GM23338 (cell line): ENCODE measurements at regions not wholly inside any gene's neighbourhood (a gene's known extent, or its start where the extent isn't known, plus 50 kb on each side); places are given as distances from the start of the nearest gene placed in this dataset.

Experiments
- EZH2 ChIP-seq: fragments of 200-600 bp; sonication (generic); IDR thresholded peaks from one replicate; pipeline ENCODE4 v1.8.0; 2017; ENCODE audit warnings: antibody characterized with exemption, mild to moderate bottlenecking, low read depth; ENCODE audit not compliant: unreplicated experiment
- STAT1 ChIP-seq: IDR thresholded peaks from one replicate; pipeline ENCODE4 v1.6.1; 2016; ENCODE audit warnings: antibody characterized with exemption; ENCODE audit not compliant: unreplicated experiment
- TF ChIP-seq, protein P1 (sequence below), 2 experiments: fragments of 200-600 bp in 1 of 2; sonication (generic) in 1 of 2; conservative IDR thresholded peaks; 2 replicates each; pipeline versions ENCODE4 v1.5.1 to v1.6.1; 2016 to 2017; ENCODE audit warnings: antibody characterized with exemption in 2 of 2, low read depth in 2 of 2, mild to moderate bottlenecking in 2 of 2, moderate library complexity in 1 of 2
- TF ChIP-seq, protein P2 (sequence below): IDR thresholded peaks from one replicate; pipeline ENCODE4 v1.6.1; 2018; ENCODE audit warnings: antibody characterized with exemption; ENCODE audit not compliant: unreplicated experiment
- TF ChIP-seq, protein P3 (sequence below): IDR thresholded peaks from 2 replicates; pipeline ENCODE4 v1.6.1; 2016; ENCODE audit warnings: antibody characterized with exemption

DNA sequence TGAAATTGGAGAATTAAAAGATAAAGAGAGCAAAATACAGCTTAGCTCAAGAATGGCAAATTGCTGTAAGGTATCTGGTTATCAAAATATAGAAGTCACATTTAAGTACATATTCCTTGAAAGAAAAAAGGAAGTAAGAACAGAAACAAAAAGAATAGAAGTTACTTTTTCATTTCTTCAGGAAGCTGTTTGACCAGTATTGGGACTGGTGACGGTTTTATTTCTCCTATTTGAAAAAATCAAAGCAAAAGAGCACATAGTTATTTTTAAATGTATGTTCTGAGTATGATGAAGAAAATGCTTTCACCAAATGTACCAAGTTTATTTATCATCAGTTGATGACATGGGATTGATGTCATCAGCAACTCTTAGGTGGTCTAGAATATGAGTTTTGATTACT is 83.1 kb upstream of the OXGR1 start:
- TF ChIP-seq, protein P1, sequence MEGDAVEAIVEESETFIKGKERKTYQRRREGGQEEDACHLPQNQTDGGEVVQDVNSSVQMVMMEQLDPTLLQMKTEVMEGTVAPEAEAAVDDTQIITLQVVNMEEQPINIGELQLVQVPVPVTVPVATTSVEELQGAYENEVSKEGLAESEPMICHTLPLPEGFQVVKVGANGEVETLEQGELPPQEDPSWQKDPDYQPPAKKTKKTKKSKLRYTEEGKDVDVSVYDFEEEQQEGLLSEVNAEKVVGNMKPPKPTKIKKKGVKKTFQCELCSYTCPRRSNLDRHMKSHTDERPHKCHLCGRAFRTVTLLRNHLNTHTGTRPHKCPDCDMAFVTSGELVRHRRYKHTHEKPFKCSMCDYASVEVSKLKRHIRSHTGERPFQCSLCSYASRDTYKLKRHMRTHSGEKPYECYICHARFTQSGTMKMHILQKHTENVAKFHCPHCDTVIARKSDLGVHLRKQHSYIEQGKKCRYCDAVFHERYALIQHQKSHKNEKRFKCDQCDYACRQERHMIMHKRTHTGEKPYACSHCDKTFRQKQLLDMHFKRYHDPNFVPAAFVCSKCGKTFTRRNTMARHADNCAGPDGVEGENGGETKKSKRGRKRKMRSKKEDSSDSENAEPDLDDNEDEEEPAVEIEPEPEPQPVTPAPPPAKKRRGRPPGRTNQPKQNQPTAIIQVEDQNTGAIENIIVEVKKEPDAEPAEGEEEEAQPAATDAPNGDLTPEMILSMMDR (conservative IDR thresholded peaks at IDR 0.05; ENCODE audit: low read depth in 2 of 2) = no peak
- no peak for TF ChIP-seq EZH2
- TF ChIP-seq, protein P2, sequence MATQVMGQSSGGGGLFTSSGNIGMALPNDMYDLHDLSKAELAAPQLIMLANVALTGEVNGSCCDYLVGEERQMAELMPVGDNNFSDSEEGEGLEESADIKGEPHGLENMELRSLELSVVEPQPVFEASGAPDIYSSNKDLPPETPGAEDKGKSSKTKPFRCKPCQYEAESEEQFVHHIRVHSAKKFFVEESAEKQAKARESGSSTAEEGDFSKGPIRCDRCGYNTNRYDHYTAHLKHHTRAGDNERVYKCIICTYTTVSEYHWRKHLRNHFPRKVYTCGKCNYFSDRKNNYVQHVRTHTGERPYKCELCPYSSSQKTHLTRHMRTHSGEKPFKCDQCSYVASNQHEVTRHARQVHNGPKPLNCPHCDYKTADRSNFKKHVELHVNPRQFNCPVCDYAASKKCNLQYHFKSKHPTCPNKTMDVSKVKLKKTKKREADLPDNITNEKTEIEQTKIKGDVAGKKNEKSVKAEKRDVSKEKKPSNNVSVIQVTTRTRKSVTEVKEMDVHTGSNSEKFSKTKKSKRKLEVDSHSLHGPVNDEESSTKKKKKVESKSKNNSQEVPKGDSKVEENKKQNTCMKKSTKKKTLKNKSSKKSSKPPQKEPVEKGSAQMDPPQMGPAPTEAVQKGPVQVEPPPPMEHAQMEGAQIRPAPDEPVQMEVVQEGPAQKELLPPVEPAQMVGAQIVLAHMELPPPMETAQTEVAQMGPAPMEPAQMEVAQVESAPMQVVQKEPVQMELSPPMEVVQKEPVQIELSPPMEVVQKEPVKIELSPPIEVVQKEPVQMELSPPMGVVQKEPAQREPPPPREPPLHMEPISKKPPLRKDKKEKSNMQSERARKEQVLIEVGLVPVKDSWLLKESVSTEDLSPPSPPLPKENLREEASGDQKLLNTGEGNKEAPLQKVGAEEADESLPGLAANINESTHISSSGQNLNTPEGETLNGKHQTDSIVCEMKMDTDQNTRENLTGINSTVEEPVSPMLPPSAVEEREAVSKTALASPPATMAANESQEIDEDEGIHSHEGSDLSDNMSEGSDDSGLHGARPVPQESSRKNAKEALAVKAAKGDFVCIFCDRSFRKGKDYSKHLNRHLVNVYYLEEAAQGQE = no peak
- TF ChIP-seq, protein P3, sequence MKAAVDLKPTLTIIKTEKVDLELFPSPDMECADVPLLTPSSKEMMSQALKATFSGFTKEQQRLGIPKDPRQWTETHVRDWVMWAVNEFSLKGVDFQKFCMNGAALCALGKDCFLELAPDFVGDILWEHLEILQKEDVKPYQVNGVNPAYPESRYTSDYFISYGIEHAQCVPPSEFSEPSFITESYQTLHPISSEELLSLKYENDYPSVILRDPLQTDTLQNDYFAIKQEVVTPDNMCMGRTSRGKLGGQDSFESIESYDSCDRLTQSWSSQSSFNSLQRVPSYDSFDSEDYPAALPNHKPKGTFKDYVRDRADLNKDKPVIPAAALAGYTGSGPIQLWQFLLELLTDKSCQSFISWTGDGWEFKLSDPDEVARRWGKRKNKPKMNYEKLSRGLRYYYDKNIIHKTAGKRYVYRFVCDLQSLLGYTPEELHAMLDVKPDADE = no peak
- TF ChIP-seq STAT1 = no peak
